GM12878 (cell line): ENCODE measurements at regions not wholly inside any gene's neighbourhood (a gene's known extent, or its start where the extent isn't known, plus 50 kb on each side); places are given as distances from the start of the nearest gene placed in this dataset.

Experiments used
- ATAC-seq: fragments of 200-7000 bp; cut with Tn5 transposase; 3 replicates; pipeline ENCODE4 v1.9.1; 2020; ENCODE audit warnings: mild to moderate bottlenecking, moderate library complexity
- BruUV-seq: library from RNA; stranded (reverse); fragments of 400-500 nt; replicated peaks from 2 replicates; lab custom pipeline; 2021; lab: Mats Ljungman, UMichigan
- CTCF ChIA-PET: fragments of 300-600 bp; sonication (Branson Sonifier 250); formaldehyde crosslinking; extraction: SDS; loops from one replicate; lab custom pipeline; 2021; ENCODE audit warnings: inconsistent platforms; lab: Yijun Ruan, JAX
- POLR2A ChIA-PET: fragments of 350-600 bp; formaldehyde crosslinking; extraction: SDS; loops from one replicate; lab custom pipeline; 2021; ENCODE audit warnings: inconsistent platforms; lab: Charles Lee
- RAD21 ChIA-PET: fragments of 300-600 bp; sonication (Branson Sonifier 250); formaldehyde crosslinking; loops from one replicate; lab custom pipeline; 2023; ENCODE audit warnings: antibody characterized with exemption; ENCODE audit not compliant: unreplicated experiment; lab: Charles Lee
- SMC1A ChIA-PET: fragments of 300-600 bp; sonication (Branson Sonifier 250); formaldehyde crosslinking; loops from one replicate; lab custom pipeline; 2023; ENCODE audit not compliant: unreplicated experiment, uncharacterized antibody; lab: Charles Lee
- DNase-seq: peaks from one replicate; pipeline ENCODE4 v3.0.0-alpha.2; 2011; ENCODE audit warnings: low read depth, low spot score
- FAIRE-seq: peaks from 3 replicates; lab custom pipeline; 2011; peaks lifted over from hg19 to GRCh38; lab: Jason Lieb, UNC
- H2AFZ ChIP-seq: 2 replicates; pipeline ENCODE4 v1.6.0; 2011; ENCODE audit warnings: low read depth, low read length, control low read depth; ENCODE audit not compliant: control insufficient read depth
- H3K27ac ChIP-seq: 2 replicates; pipeline ENCODE4 v1.5.1; 2011; ENCODE audit warnings: control low read depth; ENCODE audit not compliant: control insufficient read depth, insufficient read depth
- H3K27me3 ChIP-seq, 2 experiments: replicated peaks in 1 of 2; 2 replicates each; pipeline versions ENCODE4 v1.6.0 to v1.6.1; 2011; ENCODE audit warnings: low read length in 1 of 2; ENCODE audit not compliant: control insufficient read depth in 2 of 2, insufficient read depth in 2 of 2
- H3K36me3 ChIP-seq, 2 experiments: 2 replicates each; pipeline ENCODE4 v1.5.1; 2011; ENCODE audit warnings: low read length in 1 of 2; ENCODE audit not compliant: control insufficient read depth in 2 of 2, insufficient read depth in 2 of 2
- H3K4me1 ChIP-seq: 2 replicates; pipeline ENCODE4 v1.6.1; 2011; ENCODE audit warnings: mild to moderate bottlenecking, low read length, moderate library complexity, mixed read lengths; ENCODE audit not compliant: control insufficient read depth, insufficient read depth
- H3K4me2 ChIP-seq: 2 replicates; pipeline ENCODE4 v1.6.0; 2011; ENCODE audit warnings: control low read depth; ENCODE audit not compliant: control insufficient read depth, insufficient read depth
- H3K4me3 ChIP-seq: fragments of 200-600 bp; sonication (generic); 2 replicates; pipeline ENCODE4 v1.5.1; 2016
- H3K79me2 ChIP-seq: 2 replicates; pipeline ENCODE4 v1.6.0; 2011; ENCODE audit warnings: low read length; ENCODE audit not compliant: control insufficient read depth, insufficient read depth
- H3K9ac ChIP-seq: 2 replicates; pipeline ENCODE4 v1.8.0; 2011; ENCODE audit warnings: low read length, control low read depth, mixed read lengths; ENCODE audit not compliant: control insufficient read depth, insufficient read depth
- H3K9me3 ChIP-seq: replicated peaks from 3 replicates; pipeline ENCODE4 v1.5.1; 2011; ENCODE audit warnings: mild to moderate bottlenecking, low read length; ENCODE audit not compliant: control insufficient read depth, insufficient read depth
- H4K20me1 ChIP-seq: 2 replicates; pipeline ENCODE4 v1.6.0; 2011; ENCODE audit not compliant: control insufficient read depth, insufficient read depth
- ATF3 ChIP-seq: IDR thresholded peaks from 2 replicates; pipeline ENCODE4 v1.6.1; 2011; ENCODE audit warnings: low read depth, mild to moderate bottlenecking, low read length, moderate library complexity, borderline replicate concordance; ENCODE audit errors: extremely low read depth
- BCL11A ChIP-seq: IDR thresholded peaks from 2 replicates; pipeline ENCODE4 v1.6.1; 2011; ENCODE audit warnings: low read depth, low read length
- CBX5 ChIP-seq: sonication (generic); IDR thresholded peaks from 2 replicates; pipeline ENCODE4 v1.6.1; 2016; ENCODE audit warnings: low read depth, moderate library complexity, mild to moderate bottlenecking, inconsistent platforms
- CEBPB ChIP-seq, 2 experiments: fragments of 150-350 bp in 1 of 2; IDR thresholded peaks; 2 replicates each; pipeline ENCODE4 v1.6.1; 2012 to 2014; ENCODE audit warnings: low read depth in 2 of 2, low read length in 2 of 2, borderline replicate concordance in 1 of 2, inconsistent platforms in 1 of 2
- CHD4 ChIP-seq: fragments of 200-600 bp; sonication (generic); IDR thresholded peaks from 2 replicates; pipeline ENCODE4 v1.6.1; 2016; ENCODE audit warnings: mild to moderate bottlenecking
- CREM ChIP-seq: IDR thresholded peaks from 2 replicates; pipeline ENCODE4 v1.6.1; 2014; ENCODE audit warnings: antibody characterized with exemption, low read depth
- EGR1 ChIP-seq, 2 experiments: IDR thresholded peaks; 1 replicate in 1 of 2; 2 replicates in 1 of 2; pipeline ENCODE4 v1.6.1; 2011 to 2012; ENCODE audit warnings: low read depth in 2 of 2, low read length in 2 of 2, borderline replicate concordance in 1 of 2, mild to moderate bottlenecking in 1 of 2, moderate library complexity in 1 of 2
- HDAC2 ChIP-seq: fragments of 200-600 bp; sonication (generic); IDR thresholded peaks from 2 replicates; pipeline ENCODE4 v1.6.1; 2017
- HDGF ChIP-seq: fragments of 450-650 bp; IDR thresholded peaks from 2 replicates; pipeline ENCODE4 v1.6.1; 2016; ENCODE audit warnings: antibody characterized with exemption
- MYB ChIP-seq: fragments of 150-350 bp; IDR thresholded peaks from 2 replicates; pipeline ENCODE4 v1.6.1; 2014; ENCODE audit warnings: mild to moderate bottlenecking, low read depth, low read length, borderline replicate concordance
- MYC ChIP-seq: IDR thresholded peaks from 2 replicates; pipeline ENCODE4 v1.6.1; 2011; ENCODE audit warnings: mild to moderate bottlenecking, low read length, moderate library complexity, inconsistent platforms; ENCODE audit not compliant: insufficient read depth, insufficient replicate concordance, insufficient read length, severe bottlenecking
- POLR2AphosphoS2 ChIP-seq: IDR thresholded peaks from 2 replicates; pipeline ENCODE4 v1.6.1; 2011; ENCODE audit warnings: low read depth, mild to moderate bottlenecking, low read length, improper control_type of control experiment, moderate library complexity
- SMAD5 ChIP-seq: IDR thresholded peaks from 2 replicates; pipeline ENCODE4 v1.6.1; 2016; ENCODE audit warnings: antibody characterized with exemption, low read depth
- SREBF2 ChIP-seq: IDR thresholded peaks from 2 replicates; pipeline ENCODE4 v1.6.1; 2012; ENCODE audit warnings: mild to moderate bottlenecking, low read length
- TAF1 ChIP-seq: IDR thresholded peaks from 2 replicates; pipeline ENCODE4 v1.6.1; 2011; ENCODE audit warnings: mild to moderate bottlenecking, low read depth, low read length, borderline replicate concordance
- TCF3 ChIP-seq: IDR thresholded peaks from 2 replicates; pipeline ENCODE4 v1.6.1; 2012; ENCODE audit warnings: low read depth, mild to moderate bottlenecking, low read length, borderline replicate concordance; ENCODE audit not compliant: insufficient read depth
- YBX1 ChIP-seq: fragments of 450-650 bp; IDR thresholded peaks from 2 replicates; pipeline ENCODE4 v1.6.1; 2016; ENCODE audit warnings: antibody characterized with exemption
- WGBS: methylation state at CpG from one replicate; pipeline ENCODE4 v1.1.6; 2016; ENCODE audit warnings: low lambda C conversion rate; ENCODE audit not compliant: insufficient replicate concordance, insufficient coverage; ENCODE audit errors: missing lambda C conversion rate; 5-methylcytosine and 5-hydroxymethylcytosine counted together
- in situ Hi-C: fragments of 300-500 bp; cut with MboI; formaldehyde crosslinking; loops from 9 replicates; pipeline ENCODE4 v1.14.3; 2018; ENCODE audit warnings: mixed read lengths
- intact Hi-C: fragments of 100-400 bp; cut with micrococcal nuclease; formaldehyde crosslinking; loops from one replicate; pipeline ENCODE4 v1.14.2; 2022; ENCODE audit not compliant: unreplicated experiment
- TF ChIP-seq, protein P1 (sequence below): fragments of 450-650 bp; formaldehyde crosslinking; IDR thresholded peaks from 2 replicates; pipeline ENCODE4 v1.4.0; 2020; ENCODE audit warnings: mild to moderate bottlenecking, moderate library complexity

- intact Hi-C loops, result loop anchor here (5.0 kb wide), 2 partner anchors 373 to 478 kb away; no protein-coding TSS in a partner anchor
- Histone ChIP-seq H4K20me1 (no peaks in the 10 kb centered on the region), H3K27ac (no peak overlapping the region), H3K36me3 (no peaks in the 10 kb centered on the region), H2AFZ (no peak overlapping the region), H3K4me2 (no peak overlapping the region)
- FAIRE-seq (no peak), ATAC-seq (0 out of 3 replicates have a peak, but pooled peaks have one; percentile 21)
- SMC1A ChIA-PET, result interaction anchor here (0.6 to 1.9 kb wide), 3 partner anchors 14 to 188 kb away, joined by 3 to 7 read pairs (median 3); no protein-coding TSS in a partner anchor
- RAD21 ChIA-PET, result no interaction called here
- CTCF ChIA-PET, result interaction anchor here (0.6 to 1.0 kb wide), 4 partner anchors 9 to 476 kb away, joined by 3 to 5 read pairs (median 3); no protein-coding TSS in a partner anchor
- TF ChIP-seq TAF1, result no peak
- TF ChIP-seq CBX5, result no peak
- TF ChIP-seq MYB, result no peak
- TF ChIP-seq TCF3, result no peak
- no peak for TF ChIP-seq MYC
- TF ChIP-seq CREM, result no peak
- no peak for TF ChIP-seq ATF3
- no peak for TF ChIP-seq EGR1 (IDR thresholded peaks at IDR 0.05; ENCODE audit: borderline replicate concordance in 1 of 2, low read depth in 2 of 2, low read length in 2 of 2)
- no peak for TF ChIP-seq SMAD5
- no peak for TF ChIP-seq HDAC2
- TF ChIP-seq POLR2AphosphoS2, result no peak
- no peak for TF ChIP-seq HDGF
- no peak for TF ChIP-seq SREBF2
- TF ChIP-seq CHD4, result no peak
- TF ChIP-seq YBX1, result no peak
- TF ChIP-seq, protein P1, sequence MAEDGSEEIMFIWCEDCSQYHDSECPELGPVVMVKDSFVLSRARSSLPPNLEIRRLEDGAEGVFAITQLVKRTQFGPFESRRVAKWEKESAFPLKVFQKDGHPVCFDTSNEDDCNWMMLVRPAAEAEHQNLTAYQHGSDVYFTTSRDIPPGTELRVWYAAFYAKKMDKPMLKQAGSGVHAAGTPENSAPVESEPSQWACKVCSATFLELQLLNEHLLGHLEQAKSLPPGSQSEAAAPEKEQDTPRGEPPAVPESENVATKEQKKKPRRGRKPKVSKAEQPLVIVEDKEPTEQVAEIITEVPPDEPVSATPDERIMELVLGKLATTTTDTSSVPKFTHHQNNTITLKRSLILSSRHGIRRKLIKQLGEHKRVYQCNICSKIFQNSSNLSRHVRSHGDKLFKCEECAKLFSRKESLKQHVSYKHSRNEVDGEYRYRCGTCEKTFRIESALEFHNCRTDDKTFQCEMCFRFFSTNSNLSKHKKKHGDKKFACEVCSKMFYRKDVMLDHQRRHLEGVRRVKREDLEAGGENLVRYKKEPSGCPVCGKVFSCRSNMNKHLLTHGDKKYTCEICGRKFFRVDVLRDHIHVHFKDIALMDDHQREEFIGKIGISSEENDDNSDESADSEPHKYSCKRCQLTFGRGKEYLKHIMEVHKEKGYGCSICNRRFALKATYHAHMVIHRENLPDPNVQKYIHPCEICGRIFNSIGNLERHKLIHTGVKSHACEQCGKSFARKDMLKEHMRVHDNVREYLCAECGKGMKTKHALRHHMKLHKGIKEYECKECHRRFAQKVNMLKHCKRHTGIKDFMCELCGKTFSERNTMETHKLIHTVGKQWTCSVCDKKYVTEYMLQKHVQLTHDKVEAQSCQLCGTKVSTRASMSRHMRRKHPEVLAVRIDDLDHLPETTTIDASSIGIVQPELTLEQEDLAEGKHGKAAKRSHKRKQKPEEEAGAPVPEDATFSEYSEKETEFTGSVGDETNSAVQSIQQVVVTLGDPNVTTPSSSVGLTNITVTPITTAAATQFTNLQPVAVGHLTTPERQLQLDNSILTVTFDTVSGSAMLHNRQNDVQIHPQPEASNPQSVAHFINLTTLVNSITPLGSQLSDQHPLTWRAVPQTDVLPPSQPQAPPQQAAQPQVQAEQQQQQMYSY (CRISPR knock-in tag), result no peak
- TF ChIP-seq BCL11A, result no peak
- TF ChIP-seq CEBPB (IDR thresholded peaks at IDR 0.05; ENCODE audit: borderline replicate concordance in 1 of 2, low read depth in 2 of 2, low read length in 2 of 2), result no peak
- TF ChIP-seq, all 136 proteins: peak for 0
- H3K27me3 ChIP-seq, result no peaks in the 10 kb centered on the region
- no peaks in the 10 kb centered on the region for H3K9me3 ChIP-seq
- no peak overlapping the region for H3K4me3 ChIP-seq
- POLR2A ChIA-PET, result no interaction called here
- in situ Hi-C loops, result no loop called here
- BruUV-seq, result no TSS peak
- 30% methylated on average over 3 of the region's 3 CpGs for WGBS
- no peaks in the 10 kb centered on the region for H3K4me1 ChIP-seq
- no peaks in the 10 kb centered on the region for H3K79me2 ChIP-seq
- no peak overlapping the region for H3K9ac ChIP-seq
- no peak for DNase-seq
These were observed 119.9 kb upstream of the COL1A2 start for GRCh38 chr7:94274828-94275227.
